ENCODE measurements at regions not wholly inside any gene's neighbourhood (a gene's known extent, or its start where the extent isn't known, plus 50 kb on each side); places are given as distances from the start of the nearest gene placed in this dataset.
"Not testable (repeated sequence)": the region's sequence is repeated elsewhere in the genome, so short reads cannot be mapped to it uniquely, and the experiment has no call there.

DNA sequence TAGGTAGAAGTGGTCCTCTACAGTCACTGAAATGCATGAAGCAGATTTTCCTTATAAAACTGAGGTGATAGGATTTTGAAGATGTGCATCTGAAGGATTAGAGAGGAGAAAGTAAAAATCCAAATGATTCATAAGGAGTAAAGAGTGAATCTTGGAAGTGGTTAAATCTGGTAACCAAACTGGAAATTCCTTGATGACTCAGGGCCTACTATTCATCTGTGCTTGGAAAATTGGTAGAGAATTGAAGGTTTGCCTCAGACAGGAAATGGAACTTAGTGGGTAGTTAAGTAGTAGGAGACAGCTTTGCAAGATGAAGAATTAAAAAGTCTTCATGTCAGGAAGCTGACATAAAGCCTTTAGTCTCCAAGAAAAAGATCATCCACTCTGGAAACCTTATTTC, 368.9 kb upstream of the CTSO start:
- DNase-seq (ENCODE audit: low read depth) = peak; percentile 71

DNA sequence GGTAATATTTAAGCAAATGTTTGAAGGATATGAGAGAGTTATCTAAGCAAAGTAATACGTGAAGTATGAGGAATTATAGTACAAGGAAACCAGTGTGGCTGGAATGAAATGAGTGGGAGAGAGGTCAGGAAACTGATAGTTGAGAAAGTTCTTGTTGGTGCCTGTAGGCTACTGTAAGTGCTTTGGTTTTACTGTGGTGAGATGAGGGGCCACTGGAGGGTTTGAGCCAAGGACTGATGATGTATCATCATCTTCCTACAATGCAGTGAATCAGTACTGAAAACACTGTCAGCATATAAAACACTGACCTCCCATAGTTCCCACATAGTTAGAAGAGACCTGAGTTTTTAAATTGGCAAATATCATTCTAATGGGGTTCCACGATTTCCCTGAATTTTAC, 367.5 kb upstream of the CTSO start:
- DNase-seq (ENCODE audit: low read depth) = peak; percentile 83

DNA sequence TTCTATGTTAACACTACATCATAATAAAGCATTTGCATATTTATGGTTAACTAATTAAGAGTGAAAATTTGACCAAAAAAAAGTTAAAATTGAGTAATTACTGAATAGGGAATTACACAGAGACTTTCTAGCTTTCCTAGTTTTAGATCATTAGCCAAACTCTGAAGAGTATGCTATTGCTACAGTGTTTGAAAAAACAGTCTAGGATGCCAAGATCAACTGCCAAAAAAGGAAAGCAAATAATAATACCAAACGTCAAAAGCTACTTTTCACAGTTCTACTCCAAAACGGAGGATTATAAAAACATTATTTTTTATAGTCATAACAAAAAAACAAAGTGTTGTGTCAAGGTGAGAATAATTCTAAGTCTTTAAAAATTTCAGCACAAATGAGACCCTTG, 359.8 kb upstream of the CTSO start:
- DNase-seq (ENCODE audit: low read depth) = no peak

DNA sequence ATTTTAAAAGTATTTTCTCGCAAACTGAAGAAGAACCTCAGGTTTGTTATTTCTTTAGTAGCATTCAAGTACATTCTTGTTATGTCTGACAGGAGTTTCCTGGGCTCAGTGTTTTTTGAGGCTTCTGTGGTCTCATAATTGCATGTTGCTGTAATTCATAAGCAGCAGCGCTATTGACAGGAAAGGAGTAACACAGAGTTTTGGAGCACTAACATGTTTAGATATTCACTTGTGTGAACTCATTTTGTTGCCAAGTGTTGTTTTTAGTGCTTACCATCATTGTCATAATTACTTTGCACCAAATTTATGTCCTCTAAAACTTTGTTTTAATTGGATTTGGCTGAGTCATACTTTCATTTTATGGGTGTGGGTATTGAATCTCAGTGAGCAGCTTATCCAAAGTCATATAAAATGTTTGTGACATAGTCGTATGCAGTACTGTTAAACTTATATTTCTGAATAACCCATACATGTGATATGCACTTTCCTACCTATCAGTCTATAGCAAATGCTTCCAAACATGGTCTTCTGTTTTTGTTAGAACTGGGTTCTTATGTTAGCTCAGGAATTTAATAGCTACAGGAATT, 358.7 kb upstream of the CTSO start:
- peak; percentile 34 for DNase-seq (ENCODE audit: low read depth)

DNA sequence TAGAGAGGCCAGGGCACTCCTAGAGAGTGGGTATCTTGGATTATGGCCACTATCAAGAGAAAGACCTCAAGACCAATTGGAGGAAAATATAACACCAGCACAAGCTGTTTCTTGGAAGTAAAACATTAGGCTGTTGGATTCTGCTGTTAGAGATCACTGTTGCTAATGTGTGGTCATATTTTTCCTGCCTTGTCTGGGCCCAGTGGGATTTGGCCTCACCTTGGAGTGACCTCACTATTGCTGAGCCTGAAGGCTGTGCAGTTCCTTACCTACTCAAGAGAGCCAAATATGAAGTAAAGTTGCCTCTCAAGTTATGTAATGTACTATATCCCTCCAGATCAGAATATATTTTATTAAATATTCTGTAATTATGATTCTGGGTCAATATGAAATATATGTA, 355.4 kb upstream of the CTSO start:
- DNase-seq (ENCODE audit: low read depth) = no peak

DNA sequence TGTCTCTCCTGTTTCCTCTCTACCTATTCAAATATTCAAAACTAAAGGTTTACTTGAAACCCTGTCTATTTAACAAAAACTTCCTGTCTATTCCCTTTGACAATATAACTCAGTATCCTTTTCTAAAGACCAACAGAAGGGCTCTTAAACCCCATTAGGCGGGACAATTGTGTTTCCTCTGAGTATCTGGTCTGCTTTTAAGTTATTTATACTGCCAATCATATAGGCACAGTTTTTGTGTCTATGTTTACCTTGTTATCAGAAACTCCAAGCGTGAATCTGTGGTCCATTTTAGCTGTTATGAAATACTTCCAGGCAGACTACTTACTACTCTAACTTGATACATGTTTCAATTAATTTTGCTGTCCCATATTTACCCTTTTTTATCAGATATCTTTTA, 350.0 kb upstream of the CTSO start:
- DNase-seq (ENCODE audit: low read depth) = no peak

DNA sequence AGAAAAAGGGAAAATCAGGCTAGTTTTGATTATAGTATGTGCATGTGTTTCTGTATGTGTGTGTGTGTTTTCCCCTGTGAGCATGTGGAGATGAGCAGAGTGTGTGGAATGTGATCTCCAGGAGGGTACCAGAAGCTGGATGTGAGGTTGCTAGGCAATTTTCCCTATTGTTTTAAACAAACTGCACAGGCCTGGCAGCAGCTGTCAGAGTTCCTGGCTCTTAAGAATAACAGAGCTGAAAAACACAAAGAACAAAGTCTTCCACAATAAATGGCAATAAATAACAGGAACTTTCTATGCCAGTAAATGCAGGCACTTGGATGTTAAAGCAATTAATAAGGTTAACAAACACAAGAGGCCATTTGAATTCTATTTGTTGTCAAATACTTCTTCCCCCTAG, 344.6 kb upstream of the CTSO start:
- DNase-seq (ENCODE audit: low read depth) = peak; percentile 71

DNA sequence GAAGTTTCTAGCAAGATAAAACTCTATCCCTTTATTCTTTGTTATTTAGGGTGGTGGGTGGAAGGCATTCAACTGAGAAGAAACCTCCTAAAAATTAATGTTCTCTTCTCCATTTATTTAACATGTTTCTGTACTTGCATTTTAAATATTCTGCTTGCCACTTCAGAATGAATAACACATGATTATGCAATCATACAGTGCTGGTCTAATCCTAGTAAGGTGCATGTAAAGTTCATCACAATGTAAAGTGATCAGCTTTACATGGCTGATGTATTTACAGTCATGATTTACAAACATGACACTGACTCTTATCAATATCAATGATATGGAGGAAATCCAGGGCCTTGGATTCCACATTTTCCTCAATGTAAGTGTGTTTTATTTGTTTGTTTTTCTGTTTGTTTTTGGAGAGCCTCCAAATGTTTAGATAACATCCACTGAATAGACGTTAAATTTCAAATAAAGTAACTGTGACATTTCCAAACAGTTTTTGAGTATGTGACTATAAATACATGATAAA, 342.1 kb upstream of the CTSO start:
- no peak for DNase-seq (ENCODE audit: low read depth)

DNA sequence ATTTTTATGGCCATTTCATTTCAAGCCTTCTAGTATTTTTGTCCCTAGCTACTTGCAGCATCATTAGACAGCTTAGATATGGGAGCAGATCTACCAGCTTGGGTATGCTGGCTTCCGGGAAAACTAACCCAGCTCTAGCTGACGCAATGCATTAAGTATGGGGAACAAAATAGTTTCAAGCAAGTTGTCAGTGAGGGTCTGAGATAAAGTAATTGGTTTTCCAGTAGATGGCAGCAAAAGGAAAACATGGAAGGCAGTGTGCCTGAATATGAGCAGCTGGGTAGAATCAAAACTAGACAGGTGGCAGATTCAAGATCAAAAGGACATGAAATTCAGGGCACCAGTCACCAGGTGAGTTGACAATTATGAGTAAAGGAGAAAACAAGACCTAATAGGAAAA, 340.9 kb upstream of the CTSO start:
- DNase-seq (ENCODE audit: low read depth) = peak; percentile 77

DNA sequence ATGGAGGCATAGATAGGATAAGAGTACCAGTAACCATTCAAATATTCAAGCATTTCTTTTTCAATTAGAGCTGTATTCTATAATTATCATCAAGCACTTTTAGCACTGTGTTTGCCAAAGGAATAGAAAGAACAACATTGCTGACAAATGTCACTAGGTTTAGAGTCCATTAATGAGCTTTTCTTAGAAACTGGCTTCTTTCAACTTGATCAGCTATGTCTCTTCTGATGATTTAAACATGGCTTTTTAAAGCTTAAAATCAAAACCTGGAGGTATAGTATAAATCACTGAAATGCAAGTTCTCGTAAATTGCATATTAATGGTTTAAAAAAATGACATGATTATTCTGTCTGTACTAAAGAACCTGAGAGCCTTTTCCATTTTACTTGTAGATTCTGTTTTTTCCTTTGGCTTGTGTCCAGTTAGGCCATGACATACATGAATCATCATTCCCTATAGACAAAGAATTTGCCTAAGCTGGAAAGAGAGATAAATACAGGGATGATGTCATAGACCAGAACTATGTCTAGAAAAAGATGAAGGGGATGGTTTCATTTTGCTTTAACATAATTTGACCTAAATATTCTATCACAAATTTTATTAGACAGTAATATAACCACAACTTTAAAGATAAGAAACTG, 340.1 kb upstream of the CTSO start:
- peak; percentile 57 for DNase-seq (ENCODE audit: low read depth)

DNA sequence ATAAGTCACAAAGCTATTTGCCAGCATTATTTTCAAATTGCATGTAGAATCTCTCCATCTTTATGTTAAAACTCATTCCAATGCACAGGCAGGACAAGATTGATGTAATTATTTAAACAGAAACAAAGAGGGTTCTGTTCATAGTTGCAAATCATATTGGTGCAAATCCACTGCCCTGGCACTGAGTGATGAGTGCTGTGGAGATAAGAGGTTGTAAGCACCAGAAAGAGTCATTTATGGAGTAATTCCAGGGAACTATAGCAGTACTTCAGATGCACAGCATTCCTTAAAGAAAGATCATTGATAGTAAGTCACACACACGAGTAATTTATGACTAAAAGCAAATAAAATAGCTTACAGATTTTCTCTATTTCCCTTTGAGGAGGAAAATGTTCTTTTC, 337.7 kb upstream of the CTSO start:
- DNase-seq (ENCODE audit: low read depth) = peak; percentile 25

DNA sequence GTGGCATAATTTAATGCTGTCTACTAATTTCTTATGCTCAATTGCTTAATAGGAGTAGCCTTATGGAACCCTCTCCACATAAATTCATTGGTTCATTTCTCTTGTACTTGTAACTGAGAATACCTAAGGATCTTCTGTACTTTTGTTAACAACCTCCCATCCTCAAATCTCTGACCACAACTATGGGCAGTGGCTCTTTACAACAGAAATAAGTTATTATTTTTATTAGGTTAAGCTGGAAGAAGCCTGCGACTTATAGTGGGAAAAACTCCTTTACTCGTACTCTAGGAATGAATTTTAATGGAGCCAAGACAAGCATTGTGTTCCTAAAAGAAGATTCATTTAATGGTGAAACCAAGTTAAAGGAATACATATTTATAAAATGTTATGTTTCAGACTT, 337.1 kb upstream of the CTSO start:
- DNase-seq (ENCODE audit: low read depth) = no peak

DNA sequence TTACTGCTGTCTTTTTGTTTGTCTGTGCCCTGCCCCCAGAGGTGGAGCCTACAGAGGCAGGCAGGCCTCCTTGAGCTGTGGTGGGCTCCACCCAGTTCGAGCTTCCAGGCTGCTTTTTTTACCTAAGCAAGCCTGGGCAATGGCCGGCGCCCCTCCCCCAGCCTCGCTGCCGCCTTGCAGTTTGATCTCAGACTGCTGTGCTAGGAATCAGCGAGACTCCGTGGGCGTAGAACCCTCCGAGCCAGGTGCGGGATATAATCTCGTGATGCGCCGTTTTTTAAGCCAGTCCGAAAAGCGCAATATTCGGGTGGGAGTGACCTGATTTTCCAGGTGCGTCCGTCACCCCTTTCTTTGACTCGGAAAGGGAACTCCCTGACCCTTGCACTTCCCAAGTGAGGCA, 336.4 kb upstream of the CTSO start:
- not testable (repeated sequence) for DNase-seq (ENCODE audit: low read depth)

DNA sequence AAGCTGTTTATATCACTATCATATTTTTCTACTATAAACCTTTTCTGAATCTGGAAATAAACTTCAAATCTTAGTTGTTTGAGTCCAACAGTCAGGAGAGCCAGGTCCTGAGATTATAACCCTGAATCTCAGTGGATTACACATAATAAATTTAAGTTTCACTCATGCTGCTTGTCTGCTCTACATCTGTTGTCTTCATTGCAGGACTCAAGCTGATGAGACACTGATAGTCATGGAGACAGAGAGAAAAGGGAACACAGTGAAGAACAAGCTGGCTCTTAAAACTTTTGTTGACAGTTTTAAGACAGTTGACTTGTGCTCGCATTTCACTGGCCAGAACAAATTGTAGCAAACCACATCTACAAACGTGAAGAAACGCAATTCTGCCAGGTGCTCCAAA, 327.0 kb upstream of the CTSO start:
- no peak for DNase-seq (ENCODE audit: low read depth)

DNA sequence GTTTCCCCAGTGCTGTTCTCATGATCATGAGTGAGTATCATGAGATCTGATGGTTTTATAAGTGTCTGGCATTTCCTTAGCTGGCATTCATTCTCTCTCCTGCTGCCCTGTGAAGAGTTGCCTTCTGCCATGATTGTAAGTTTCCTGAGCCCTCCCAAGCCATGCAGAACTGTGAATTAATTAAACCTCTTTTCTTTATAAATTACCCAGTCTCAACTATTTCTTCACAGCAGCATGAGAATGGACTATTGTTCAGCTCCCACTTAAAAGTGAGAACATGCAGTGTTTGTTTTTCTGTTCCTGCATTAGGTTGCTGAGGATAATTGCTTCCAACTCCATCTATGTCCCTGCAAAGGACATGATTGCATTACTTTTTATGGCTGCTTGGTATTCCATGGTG, 311.7 kb upstream of the CTSO start:
- no peak for DNase-seq (ENCODE audit: low read depth)

DNA sequence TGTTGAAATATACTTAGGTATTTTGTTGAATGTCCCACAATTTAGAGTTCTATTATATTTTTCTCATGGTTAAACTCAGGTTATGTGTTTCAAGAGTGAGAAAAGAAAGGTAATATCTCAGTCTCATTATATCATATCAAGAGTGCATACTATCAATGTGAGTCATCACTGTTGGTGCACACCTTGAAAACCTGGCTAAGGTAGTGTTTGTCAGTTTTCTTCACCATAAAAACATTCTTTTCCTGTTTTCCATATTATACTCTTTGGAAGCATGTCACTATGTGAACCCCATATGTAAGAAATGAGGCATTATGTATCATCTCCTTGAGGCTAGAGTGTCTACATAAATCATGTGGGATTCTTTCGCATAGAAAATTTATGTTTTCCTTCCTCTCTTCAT, 307.6 kb upstream of the CTSO start:
- DNase-seq (ENCODE audit: low read depth) = no peak

DNA sequence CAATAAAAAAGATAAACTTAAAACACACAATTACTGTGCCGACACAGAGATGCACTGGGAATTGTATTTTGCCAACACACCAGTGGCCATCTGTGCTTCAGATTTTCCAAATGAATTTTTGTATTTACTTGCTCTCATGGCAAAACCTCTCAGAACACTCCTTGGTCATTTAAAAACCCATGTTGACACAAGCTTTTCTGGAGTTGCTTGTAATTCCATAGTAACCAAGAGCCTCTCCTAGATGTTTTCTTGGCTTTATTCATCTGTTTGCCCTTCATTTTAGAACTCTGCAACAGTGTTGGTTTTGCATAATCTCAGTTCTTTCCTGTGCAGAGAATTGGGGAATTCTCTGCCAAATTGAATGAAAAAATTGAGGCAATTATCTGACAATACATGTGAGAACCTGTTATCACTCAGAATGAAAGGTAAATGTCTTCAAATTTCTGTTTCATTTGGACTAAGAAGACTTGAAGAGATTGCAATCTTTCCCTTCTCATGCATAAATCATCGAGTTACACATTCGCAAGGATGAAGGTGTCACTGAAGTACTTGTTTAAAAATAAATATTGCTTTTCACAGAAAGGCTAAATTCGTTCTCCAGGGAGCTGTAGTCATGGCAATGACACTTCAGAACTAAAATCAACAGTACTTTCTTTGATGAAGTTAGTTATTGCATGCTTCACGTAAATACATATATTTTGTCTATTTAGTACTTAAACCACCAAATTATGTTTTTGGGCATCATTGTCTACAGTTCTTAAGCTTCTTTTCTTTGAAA, 301.8 kb upstream of the CTSO start:
- no peak for DNase-seq (ENCODE audit: low read depth)

DNA sequence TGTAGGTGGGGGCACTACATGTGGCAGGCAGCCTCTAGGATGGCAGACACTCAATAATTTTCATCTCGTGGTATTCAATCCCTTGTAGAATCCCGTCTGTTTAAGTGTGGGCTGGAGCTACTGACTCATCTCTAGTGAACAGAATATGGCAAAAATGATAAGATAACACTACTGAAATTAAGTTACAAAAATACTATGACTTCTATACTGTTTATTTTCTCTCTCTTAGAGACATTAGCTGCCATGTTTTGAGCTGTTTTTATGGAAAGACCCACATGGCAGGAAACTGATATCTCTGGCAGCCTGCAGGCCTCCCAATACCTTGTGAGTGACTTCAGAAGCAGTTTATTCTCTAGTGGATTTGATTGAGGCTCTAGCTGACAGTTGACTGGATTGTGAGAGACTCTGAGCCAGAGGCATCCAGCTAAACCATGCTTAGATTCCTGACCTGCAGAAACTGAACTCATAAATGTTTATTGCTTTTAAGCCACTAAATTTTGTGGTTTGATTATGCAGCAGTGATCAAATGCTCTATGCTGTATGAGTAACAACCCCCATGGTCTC, 298.8 kb upstream of the CTSO start:
- DNase-seq (ENCODE audit: low read depth) = peak; percentile 13

DNA sequence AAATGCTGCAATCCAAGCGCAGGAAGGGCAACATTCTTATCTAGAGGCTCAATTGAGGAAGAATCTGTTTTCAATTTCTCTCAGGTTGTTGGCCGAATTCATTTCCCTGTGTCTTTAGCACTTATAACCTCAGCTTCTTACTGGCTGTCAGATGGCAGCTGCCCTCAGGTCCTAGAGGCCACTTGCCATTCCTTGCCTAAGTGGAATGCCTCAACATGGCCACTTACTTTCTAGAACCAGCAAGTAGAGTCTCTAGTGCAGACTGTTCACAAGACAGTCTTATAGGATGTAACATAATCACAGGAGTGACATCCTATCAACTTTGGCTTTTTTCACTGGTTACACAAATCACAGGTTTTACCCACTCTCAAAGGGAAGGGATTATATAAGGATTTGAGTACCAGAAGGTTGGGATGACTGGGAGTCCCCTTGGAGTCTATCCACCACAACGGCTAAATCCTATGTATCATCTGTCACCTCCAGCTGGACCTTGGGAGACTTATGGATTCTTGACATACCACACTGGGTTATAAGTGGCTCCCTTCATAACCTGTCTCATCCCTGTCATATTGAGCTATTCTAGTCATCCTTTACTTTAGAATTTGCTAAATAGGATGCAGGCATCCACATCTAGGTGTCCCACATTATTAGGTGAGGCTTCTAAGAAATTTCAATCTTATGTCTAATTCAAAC, 297.9 kb upstream of the CTSO start:
- no peak for DNase-seq (ENCODE audit: low read depth)

DNA sequence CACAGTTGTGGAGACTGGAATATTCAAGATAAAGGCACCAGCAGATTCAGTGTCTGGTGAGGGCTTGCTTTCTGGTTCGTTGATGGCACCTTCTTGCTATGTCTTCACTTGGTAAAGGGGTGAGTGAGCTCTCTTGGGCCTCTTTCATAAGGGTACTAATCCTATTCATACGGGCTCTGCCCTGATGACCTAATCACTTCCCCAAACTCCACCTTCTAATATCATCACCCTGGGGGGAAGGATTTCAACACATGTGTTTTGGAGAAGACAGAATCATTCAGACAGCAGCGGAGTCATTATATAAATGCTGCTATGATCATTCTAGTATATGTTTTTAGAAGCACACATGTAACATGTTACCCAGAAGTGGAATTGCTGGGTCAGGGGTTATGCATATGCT, 295.3 kb upstream of the CTSO start:
- no peak for DNase-seq (ENCODE audit: low read depth)

DNA sequence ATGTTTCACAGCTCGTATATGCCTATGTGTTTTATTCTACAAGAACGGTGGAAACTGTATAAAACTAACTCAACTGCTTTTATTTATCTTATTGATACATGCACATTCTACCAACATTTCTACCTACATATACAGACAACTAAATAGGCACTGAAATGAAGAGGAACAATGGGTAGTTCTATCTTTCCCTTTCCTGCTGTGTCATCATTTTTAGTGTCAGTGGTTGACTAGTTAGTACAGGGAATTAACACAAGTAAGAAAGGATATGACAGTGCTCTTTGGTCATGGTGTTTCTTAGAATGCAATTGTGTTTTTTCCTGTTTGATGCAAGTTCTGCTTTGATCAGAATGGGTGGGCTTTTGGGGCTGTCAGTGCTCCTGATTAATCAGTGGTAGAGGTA, 293.8 kb upstream of the CTSO start:
- no peak for DNase-seq (ENCODE audit: low read depth)

DNA sequence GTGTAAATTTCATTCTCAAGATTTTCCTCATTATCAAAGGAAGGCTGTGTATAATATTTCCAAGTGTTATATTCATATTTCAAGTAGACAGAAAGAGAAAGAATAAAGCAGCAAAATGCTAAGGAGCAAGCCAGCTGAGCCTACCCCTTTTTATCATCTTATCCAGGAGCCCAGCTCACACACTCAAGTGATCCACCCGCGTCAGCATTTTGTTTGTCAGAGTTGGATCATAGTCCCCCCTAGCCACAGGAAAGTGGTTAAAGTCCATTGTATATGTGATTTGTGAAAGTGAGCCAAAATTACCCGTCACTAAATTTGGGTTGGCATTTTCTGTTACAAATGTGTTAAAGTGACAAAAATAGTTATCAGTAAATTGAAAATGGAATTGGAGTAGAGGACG, 289.3 kb upstream of the CTSO start:
- DNase-seq (ENCODE audit: low read depth) = no peak
